ELR (cell line): ENCODE measurements at regions not wholly inside any gene's neighbourhood (a gene's known extent, or its start where the extent isn't known, plus 50 kb on each side); places are given as distances from the start of the nearest gene placed in this dataset.
"Not testable (repeated sequence)": the region's sequence is repeated elsewhere in the genome, so short reads cannot be mapped to it uniquely, and the experiment has no call there.

Experiments used
- DNase-seq: peaks from one replicate; pipeline ENCODE4 v3.0.0-alpha.2; 2015; ENCODE audit warnings: low read depth

DNA sequence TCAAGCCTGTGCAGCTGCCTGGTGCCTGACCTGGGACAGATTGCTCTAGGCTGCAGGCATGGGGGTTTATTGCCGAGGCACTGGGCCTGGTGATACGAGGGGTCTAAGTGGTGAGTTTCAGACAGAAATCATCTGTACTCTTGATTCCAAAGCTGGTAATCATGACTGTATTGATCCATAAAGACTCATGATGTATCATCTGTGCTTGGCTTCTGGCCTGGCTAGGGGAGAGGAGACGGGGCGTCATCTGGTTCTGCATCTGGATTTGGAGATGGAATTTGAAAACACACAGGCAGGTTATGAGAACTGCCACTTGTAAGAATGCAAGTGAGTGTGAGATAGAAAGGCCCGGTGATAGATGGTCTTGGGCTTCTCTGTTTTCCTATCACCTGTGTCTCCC lies 337.4 kb upstream of the C2CD4B start:
- DNase-seq, result peak; percentile 17

DNA sequence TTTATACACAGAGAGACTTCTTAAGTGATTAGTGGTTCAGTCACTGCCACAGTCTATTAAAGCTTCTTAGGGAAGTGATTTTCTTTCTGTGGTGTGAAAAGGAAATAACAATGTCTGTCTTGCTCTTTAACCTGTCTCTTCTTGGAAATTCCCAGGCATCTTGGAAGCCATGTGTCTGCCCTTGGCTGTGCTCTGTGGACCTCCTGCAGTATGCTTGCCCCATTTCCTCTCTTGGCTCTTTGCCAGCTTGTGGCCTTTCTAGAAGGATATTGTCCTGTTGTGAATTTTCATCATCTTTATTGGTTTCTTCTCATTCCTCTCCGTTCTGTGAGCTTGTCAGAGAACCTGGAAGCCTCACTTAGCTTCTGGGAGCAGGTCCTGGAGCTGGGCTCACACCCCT lies 338.4 kb upstream of the C2CD4B start:
- DNase-seq, result peak; percentile 24

DNA sequence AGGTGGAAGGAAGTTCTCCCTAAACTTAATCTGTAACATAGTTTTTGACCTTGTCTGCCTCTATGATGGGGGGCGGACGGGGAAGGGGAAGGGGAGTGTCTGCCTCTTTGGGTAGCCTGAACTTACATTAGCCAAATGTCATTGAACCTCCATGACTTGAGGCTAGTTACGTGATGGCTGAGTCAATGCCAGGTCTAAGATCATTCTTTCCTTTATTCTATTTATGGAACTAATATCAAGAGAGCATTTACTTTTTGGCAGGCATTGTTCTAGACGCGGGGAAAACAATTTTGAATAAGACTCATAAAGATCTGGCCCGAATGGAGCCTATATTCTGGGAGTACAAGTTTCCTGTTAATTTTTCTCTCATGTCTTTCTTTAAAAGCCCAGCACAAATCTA lies 340.7 kb upstream of the C2CD4B start:
- DNase-seq, result no peak

DNA sequence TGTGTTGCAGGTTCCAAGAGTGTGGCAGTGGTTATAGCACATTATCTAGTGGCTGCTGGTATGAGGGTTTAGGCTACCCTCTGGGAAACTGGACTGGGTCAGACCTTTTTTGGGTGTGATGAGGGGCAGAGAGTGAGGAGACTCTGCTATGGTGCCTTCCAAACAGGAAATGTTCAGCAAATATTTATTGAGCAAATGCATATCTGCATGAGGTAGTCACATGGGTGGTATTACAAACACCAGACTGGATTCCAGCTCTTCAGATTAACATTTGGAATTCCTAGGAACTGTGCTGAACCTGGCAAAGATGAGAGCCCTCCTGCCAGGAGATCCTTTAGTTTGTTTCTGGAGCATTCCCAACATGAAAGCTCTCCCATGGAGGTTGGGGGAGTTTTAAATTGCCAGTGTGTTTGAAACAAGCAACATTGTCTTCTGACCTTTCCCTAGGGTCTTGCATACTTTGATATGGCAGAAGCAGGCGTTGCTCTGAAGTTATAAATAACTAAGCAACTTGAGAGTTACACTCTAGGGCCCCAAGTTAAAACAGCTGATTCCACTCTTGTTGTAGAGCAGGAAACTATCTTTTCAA lies 341.2 kb upstream of the C2CD4B start:
- DNase-seq, result peak; percentile 64

DNA sequence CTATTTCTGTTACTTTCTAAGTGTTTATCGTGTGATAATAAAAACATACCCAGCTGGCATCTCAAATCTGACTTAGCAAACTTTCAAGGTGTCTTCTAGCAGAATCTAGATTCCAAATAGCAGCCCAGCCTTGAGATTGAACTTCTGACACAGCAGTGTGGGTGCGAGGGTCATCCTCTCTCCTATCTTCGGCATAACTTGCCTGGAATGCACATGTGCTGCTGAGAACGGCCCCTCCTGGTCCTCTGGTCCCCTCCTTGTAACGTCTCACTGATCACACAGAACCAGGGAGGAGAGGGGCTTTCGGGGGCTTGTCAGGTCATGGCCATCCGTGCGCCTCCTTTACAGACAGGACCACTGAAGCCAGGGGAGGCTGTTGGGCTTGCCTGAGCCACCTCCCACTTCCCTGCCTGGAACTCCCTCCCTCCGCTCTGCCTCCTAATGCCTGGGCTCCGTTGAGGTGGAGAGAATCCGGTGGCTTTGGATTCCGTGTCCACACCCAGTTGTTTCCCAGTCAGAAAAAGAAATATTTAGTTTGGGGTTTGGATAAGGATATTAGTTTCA lies 344.4 kb upstream of the C2CD4B start:
- DNase-seq, result no peak

DNA sequence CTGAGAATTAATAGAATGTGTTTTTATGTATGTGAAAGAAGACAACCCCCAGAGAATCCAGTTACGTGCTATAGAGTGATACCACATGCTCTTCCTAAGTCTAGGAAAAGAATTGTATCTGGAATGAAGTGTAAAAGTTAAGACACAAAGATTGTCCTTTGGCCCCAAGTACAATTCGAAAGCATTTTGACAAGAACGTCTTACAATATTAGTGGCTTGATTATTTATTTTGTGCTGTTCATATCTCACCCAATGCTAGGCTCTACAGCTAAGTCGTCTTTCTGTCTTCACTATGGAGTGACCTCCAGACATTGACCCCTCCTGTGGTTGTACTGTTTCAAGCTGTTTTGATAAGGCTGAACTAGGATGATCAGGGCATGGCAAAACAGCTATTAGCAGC lies 345.7 kb upstream of the C2CD4B start:
- DNase-seq, result no peak

DNA sequence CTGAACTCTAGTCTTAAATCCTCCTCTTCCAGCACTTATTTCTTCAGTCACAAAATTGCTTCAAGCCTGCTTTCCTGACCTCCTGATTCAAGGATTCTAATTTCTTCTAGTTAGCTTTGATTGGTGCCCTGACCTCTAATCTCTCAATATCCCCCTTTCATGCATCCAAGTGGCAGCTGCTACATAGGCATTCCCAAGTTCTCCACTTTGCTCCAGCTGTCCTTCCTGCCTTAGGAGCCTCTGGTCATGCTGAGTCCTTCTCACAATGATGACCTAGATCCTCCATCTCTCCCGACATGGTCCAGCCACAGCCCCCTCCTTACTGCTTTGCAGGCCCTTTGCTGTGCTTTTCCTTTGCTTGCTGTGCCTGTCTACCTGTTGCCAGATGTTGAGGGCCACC lies 347.8 kb upstream of the C2CD4B start:
- DNase-seq, result no peak

DNA sequence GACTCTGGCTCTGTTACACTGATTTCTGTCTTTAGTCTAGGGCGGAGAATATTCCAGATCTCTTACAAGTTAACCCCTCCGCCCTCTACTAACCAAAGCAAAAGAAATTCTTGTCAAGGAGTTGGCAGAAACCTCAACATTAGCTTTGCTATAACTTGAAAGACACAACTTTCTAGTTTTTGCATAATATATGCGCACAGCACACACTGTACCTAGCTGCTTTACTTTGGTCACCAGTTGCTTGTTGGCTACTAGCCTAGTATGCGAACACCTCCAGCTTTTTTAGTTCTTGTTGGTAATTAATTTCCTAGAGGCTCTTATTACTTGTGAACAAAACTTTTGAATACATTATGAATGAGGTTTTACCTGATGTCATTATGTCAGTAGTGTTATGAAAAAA lies 348.8 kb upstream of the C2CD4B start:
- no peak for DNase-seq

DNA sequence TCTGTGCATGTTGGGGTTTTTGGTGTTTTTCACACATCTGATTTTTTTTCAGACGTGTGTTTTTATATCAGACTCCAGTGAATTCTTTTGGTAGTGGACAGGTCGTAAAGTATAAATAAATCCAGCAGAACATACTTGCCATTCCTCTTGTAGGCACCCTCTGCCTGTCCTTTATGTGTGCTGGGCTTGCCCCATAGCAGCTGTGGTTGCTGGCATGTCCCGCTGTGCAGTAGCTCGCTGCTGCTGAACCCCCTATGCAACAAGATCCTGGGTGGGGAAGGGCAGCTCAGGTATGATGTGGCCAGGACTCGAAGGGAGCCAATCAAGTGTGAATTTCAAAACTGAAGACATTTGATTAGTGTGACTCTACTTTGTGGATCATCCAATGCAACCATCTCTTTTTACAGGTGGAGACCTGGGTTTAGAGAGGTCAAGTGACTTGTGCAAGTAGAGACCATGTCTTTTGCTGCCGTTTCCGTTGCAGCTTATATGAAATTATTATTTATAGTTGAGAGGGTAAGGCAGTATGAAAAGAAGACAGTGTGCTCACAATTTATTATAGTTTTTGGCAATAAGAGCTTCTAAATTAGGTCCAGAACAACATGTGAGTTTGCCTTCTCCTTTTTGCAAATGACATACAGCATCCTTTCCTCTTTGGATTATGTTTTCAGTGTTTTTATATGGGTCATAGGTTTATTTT lies 350.8 kb upstream of the C2CD4B start:
- no peak for DNase-seq

DNA sequence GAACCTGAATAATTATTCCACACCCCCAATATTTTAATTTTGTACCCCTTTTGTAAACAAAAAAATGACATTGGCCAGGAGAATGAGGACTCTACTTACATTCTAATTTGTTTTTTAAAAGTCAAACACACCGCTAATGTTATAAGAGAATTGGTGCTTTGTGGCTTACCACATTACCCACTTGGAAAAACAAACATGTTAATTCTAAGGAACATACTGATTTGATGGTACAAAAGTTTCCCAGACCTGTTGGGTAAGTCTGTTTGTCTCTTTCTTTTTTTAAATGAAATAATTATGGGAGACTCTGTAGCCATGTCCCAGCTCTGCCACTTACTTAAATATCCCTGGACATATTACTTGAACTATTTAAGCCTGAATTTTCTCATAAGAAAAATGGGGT lies 352.5 kb upstream of the C2CD4B start:
- no peak for DNase-seq

DNA sequence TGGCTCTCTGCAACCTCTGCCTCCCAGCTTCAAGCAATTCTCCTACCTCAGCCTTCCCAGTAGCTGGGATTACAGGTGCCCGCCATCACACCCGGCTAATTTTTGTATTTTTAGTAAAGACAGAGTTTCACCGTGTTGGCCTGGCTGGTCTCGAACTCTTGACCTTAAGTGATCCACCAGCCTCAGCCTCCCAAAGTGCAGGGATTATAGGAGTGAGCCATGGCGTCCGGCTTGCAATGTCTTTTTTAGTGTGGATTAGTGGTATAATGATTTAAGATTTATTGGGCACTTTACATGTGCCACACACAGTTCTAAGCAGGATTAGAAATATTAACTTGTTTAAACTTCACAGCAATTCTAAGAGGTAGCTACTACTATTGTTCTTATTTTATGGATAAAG lies 353.6 kb upstream of the C2CD4B start:
- DNase-seq, result not testable (repeated sequence)

DNA sequence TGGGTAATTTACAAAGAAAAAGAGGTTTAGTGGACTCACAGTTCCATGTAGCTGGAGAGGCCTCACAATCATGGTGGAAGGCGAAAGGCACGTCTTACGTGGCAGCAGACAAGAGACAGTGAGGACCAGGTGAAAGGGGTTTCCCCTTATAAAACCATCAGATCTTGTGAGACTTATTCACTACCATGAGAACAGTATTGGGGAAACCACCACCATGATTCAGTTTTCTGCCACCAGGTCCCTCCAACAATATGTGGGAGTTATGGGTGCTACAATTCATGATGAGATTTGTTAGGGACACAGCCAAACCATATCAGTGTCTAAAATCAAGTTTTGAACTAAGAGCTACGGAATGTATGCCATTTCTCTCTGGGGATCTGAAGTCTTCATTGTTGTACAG lies 354.8 kb upstream of the C2CD4B start:
- no peak for DNase-seq

DNA sequence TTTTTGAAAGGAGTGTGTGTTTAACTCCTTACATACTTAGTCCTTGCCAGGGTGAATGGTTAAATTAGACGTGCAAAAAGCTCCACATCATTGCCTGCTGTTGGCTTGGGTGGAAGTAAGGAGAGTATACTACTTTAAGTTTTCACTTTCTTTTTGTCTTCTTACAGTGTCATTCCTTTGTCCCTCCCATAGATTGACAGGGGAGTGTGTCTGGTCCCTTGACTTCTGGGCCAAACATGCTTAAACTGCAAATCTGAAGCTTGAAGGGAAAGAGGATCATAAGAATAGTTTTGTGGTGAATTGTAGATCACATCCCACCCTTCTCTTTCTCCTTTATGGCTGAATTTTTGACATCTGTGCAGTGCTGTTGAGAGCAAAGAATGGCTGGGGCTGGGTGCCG lies 355.8 kb upstream of the C2CD4B start:
- no peak for DNase-seq

DNA sequence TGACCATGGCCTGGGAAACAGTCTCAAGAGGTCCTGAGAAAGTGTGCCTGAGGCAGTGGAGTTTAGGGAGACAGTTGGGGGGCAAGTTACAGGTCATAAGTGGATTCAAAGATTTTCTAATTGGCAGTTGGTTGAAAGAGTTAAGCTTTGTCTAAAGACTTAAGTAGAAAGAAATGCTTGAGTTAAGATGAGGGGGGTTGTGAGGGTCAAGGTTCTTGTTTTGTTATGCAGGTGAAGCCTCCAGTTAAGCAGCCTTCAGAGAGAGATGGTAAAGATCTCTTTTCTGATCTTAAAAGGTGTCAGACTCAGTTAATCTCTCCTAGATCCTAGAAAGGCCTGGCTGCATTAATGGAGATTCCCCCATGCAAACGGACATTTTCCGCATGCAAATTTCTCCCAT lies 356.3 kb upstream of the C2CD4B start:
- no peak for DNase-seq

DNA sequence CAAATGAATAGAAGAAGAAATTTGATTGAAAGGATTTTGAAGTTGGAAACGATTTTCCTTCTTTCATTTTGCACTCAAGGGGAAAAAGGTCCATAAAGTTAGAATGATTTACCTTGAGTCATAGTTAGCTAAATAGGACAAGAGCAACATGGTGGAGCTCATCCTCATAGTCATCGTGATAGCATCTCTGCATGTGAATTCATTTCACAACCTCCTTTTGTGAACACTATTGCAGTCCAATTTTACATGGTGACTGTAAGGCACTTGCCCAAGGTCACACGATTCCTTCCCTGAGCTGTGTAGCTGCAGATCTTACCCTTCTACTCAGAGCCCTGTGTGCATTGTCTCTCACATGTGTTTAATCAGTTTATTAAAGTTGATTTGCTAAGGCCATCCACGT lies 359.8 kb upstream of the C2CD4B start:
- DNase-seq, result peak; percentile 63

DNA sequence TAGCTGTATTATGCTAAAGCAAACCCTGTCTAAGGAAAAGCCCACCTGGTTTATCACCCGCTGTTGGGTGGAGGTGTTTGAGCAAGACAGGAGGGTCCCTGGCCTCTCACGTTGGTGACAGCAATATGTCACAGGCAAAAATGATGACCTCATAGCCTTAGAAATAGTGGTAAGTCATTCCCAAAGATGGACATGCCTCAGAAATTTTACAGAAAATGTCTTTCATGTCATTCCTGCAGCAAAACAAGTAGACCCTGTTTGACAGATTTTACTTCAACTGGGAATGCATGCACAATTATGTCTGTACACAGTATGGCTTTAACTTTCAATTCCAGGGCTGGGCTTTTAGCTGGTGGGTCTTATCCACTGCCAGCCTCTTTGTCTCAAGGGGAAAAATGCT lies 362.3 kb upstream of the C2CD4B start:
- DNase-seq, result no peak

DNA sequence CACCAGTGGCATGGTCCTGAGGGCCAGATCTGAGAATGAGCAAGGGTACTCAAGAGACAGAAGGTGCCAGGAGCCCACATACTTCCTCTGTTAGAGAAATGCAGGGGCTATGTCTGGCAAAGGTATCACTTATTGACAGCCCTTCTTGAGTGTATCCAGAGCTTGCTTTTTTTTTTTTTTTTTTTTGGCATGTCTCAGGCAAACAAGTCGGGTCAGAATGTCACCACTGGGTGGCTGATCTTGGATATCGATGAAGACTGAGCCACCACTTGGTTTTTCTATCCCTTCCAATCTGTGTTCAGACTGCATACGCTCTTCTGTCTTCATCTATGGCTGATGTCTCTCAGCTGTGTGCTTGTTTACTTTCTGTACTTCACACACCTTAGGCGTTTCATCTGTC lies 363.4 kb upstream of the C2CD4B start:
- DNase-seq, result no peak

DNA sequence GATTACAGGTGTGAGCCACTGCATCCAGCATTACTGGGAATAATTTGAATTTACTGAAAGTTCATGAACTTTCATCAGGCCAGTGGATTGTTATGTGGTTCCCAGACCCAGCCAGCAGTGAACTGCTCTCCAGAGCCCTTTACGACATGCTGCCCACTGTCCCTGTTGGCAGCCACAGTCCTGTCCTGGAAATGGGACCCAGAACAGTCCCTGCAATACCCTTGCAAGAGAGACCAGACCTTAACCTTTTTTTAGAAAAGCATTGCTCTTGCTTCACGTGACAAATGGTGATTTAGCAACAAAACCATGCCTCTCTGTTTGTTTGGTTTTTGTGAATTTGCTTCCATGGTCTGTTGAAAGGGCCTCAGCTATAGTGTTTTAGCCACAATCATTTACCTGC lies 367.3 kb upstream of the C2CD4B start:
- DNase-seq, result no peak

DNA sequence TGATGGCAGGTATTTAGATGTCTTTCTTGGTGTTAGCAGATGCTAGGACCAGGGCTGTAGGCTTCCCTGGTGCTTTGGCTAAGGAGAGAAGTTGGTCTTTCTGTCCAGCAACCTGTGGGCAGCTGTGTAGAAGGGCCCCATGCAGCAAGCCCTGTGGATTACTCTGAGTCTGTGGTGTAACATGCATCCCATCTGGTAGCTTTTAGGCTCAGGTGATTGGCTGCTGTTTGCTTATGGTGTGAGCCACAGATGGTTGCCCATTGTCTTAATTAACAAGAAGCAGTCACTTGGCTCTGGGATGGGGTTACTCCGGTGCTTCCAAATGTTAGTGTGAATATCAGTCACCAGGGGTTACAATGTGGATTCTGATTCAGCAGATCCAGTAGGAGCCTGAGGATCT lies 368.6 kb upstream of the C2CD4B start:
- no peak for DNase-seq

DNA sequence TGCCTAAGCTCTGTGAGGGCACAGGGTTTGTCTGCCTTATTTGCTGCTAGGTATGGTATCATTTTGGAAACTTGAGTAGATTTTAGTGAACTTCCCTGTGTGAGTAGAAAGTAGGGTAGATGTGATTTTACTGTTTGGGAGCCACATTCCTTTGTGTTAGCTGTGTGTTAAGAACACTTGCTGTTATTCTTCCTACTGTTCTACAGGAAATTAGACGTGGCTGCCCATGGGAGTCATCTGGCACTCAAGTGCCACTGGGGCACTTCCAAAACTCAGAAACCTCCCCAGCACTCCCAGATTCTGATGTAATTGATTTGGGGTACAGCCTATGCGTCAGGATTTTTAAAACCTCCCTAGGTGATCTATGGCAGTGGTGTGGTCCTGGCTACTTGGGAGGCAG lies 369.9 kb upstream of the C2CD4B start:
- no peak for DNase-seq

DNA sequence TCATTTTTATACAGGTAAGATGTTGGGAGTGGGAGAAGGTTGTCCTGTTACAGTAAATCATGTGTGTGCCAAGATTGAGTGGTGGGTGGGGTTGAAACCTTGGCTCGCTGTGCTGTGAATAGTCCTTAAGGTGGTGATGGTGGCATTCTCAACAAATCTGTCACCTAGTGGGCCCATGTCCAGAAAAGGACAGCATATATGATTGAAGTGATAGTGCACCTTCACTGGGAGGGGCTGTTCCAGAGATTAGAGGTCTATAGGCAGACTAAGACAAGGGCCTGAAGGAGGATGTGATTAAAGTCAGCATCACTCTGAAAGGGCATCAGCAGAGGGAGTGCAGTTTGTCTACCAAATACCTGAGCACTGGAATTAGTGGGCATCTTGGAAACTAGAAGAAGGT lies 374.2 kb upstream of the C2CD4B start:
- DNase-seq, result no peak

DNA sequence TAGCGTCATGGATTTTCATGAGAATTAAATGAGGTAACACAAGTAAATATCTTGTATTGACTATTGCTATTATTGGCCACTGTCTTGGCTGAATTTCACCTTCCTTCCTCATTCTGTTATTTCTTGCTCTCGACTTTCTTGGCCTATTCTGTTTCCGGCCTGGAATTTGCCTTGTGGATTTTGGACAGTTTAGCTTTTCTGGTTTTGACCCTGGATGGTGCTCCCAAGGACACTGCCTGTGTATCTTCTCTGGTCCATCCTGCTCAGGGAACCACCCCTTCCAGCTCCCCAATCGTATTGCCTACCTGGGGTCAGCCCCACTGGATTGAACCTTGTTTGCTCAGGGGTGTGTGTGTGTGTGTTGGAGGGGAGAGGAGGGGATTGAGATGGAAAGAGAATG lies 376.2 kb upstream of the C2CD4B start:
- no peak for DNase-seq

DNA sequence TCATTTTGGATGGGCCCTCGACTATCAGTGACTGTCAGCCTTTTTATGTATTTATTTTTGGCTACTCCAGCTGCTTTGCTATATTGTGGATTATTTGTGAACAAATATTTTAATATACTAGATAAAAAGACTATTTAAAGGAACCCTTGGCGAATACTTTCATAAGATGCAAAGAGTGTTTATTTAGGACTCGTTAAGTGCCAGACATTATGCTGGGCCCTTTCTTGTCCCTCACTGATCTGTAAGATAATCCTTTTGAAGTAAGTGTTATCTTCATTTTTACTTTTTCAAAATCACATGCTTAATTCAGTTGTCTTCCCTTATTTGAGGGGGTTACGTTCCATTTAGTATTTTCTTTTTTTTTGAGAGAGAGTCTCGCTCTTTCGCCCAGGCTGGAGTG lies 376.8 kb upstream of the C2CD4B start:
- DNase-seq, result no peak

DNA sequence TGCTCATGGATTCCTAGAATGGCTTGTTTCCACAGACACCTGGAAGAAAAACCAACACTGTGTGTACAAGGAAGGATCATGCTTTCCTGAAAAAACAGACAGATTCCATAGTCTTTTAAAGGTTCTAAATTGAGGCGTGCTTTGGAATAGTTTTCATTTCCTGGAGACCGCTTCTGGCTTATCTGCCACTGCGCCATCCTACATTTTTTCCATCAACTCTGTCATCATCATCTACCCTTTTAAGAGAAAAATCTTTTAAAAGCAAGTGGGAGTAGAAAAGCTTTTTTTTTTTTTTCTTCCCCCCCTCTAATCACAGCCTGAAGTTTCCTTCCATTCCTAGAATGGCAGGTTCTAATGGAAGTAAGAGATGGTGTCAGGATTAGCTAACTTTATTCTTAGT lies 379.4 kb upstream of the C2CD4B start:
- DNase-seq, result no peak
